WTC11 (cell line): ENCODE measurements at regions not wholly inside any gene's neighbourhood (a gene's known extent, or its start where the extent isn't known, plus 50 kb on each side); places are given as distances from the start of the nearest gene placed in this dataset.

ENCODE experiments used
- FOXP1 ChIP-seq: sonication (generic); formaldehyde crosslinking; IDR thresholded peaks from 2 replicates; pipeline ENCODE4 v1.8.0; 2022; ENCODE audit warnings: missing genetic modification reagents, mild to moderate bottlenecking, moderate library complexity, borderline replicate concordance
- IRF2 ChIP-seq: sonication (generic); formaldehyde crosslinking; IDR thresholded peaks from 2 replicates; pipeline ENCODE4 v1.8.0; 2022; ENCODE audit warnings: low read depth, missing genetic modification reagents, borderline replicate concordance
- JUN ChIP-seq: sonication (generic); formaldehyde crosslinking; IDR thresholded peaks from 2 replicates; pipeline ENCODE4 v1.8.0; 2023; ENCODE audit warnings: mild to moderate bottlenecking, missing genetic modification reagents
- ZNF138 ChIP-seq: sonication (generic); formaldehyde crosslinking; conservative IDR thresholded peaks from 2 replicates; pipeline ENCODE4 v1.8.1; 2022; ENCODE audit warnings: mild to moderate bottlenecking, moderate library complexity, missing genetic modification reagents
- TF ChIP-seq, protein P1 (sequence below): fragments of 200-600 bp; IDR thresholded peaks from 2 replicates; pipeline ENCODE4 v1.8.0; 2022; ENCODE audit warnings: antibody characterized with exemption
- TF ChIP-seq, protein P2 (sequence below): sonication (generic); formaldehyde crosslinking; IDR thresholded peaks from 2 replicates; pipeline ENCODE4 v1.8.1; 2022; ENCODE audit warnings: mild to moderate bottlenecking, moderate library complexity, missing genetic modification reagents
- TF ChIP-seq, protein P3 (sequence below): sonication (generic); formaldehyde crosslinking; IDR thresholded peaks from 2 replicates; pipeline ENCODE4 v1.8.1; 2023; ENCODE audit warnings: mild to moderate bottlenecking, missing genetic modification reagents

GRCh38 chrX:45840411-45840950, 639.8 kb upstream of the DIPK2B start:
- TF ChIP-seq, protein P1, sequence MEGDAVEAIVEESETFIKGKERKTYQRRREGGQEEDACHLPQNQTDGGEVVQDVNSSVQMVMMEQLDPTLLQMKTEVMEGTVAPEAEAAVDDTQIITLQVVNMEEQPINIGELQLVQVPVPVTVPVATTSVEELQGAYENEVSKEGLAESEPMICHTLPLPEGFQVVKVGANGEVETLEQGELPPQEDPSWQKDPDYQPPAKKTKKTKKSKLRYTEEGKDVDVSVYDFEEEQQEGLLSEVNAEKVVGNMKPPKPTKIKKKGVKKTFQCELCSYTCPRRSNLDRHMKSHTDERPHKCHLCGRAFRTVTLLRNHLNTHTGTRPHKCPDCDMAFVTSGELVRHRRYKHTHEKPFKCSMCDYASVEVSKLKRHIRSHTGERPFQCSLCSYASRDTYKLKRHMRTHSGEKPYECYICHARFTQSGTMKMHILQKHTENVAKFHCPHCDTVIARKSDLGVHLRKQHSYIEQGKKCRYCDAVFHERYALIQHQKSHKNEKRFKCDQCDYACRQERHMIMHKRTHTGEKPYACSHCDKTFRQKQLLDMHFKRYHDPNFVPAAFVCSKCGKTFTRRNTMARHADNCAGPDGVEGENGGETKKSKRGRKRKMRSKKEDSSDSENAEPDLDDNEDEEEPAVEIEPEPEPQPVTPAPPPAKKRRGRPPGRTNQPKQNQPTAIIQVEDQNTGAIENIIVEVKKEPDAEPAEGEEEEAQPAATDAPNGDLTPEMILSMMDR, result no peak
- no peak for TF ChIP-seq IRF2 (CRISPR knock-in tag)
- TF ChIP-seq JUN (CRISPR knock-in tag), result no peak
- TF ChIP-seq, protein P2, sequence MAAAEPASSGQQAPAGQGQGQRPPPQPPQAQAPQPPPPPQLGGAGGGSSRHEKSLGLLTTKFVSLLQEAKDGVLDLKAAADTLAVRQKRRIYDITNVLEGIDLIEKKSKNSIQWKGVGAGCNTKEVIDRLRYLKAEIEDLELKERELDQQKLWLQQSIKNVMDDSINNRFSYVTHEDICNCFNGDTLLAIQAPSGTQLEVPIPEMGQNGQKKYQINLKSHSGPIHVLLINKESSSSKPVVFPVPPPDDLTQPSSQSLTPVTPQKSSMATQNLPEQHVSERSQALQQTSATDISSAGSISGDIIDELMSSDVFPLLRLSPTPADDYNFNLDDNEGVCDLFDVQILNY, result no peak
- TF ChIP-seq ZNF138 (CRISPR knock-in tag), result no peak
- TF ChIP-seq, protein P3, sequence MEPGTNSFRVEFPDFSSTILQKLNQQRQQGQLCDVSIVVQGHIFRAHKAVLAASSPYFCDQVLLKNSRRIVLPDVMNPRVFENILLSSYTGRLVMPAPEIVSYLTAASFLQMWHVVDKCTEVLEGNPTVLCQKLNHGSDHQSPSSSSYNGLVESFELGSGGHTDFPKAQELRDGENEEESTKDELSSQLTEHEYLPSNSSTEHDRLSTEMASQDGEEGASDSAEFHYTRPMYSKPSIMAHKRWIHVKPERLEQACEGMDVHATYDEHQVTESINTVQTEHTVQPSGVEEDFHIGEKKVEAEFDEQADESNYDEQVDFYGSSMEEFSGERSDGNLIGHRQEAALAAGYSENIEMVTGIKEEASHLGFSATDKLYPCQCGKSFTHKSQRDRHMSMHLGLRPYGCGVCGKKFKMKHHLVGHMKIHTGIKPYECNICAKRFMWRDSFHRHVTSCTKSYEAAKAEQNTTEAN, result no peak
- TF ChIP-seq FOXP1 (CRISPR knock-in tag), result no peak
